Islet of Langerhans (tissue), 1 donor: ENCODE measurements at regions not wholly inside any gene's neighbourhood (a gene's known extent, or its start where the extent isn't known, plus 50 kb on each side); places are given as distances from the start of the nearest gene placed in this dataset.
"Not testable (repeated sequence)": the region's sequence is repeated elsewhere in the genome, so short reads cannot be mapped to it uniquely, and the experiment has no call there.

Experiments used
- FAIRE-seq: peaks from one replicate; lab custom pipeline; 2011; peaks lifted over from hg19 to GRCh38; lab: Jason Lieb, UNC

GRCh38 chr11:21723678-21724077, 469.2 kb upstream of the ANO5 start:
- FAIRE-seq = no peak

- FAIRE-seq = no peak
Measured at GRCh38 chr11:21727102-21727501, 465.8 kb upstream of the ANO5 start.

- no peak for FAIRE-seq
Measured at GRCh38 chr11:21736404-21736803, 456.5 kb upstream of the ANO5 start.

GRCh38 chr11:21752475-21753243, 440.2 kb upstream of the ANO5 start:
- FAIRE-seq = not testable (repeated sequence)

GRCh38 chr11:21753244-21753767, 439.6 kb upstream of the ANO5 start:
- not testable (repeated sequence) for FAIRE-seq

- FAIRE-seq = no peak
Measured at GRCh38 chr11:21761000-21761399, 431.9 kb upstream of the ANO5 start.

- no peak for FAIRE-seq
Measured at GRCh38 chr11:21768388-21768787, 424.5 kb upstream of the ANO5 start.

- no peak for FAIRE-seq
Measured at GRCh38 chr11:21769188-21769587, 423.7 kb upstream of the ANO5 start.

GRCh38 chr11:21771097-21771496, 421.8 kb upstream of the ANO5 start:
- FAIRE-seq = peak; percentile 99

- no peak for FAIRE-seq
Measured at GRCh38 chr11:21774212-21774611, 418.7 kb upstream of the ANO5 start.

- no peak for FAIRE-seq
Measured at GRCh38 chr11:21775911-21776310, 417.0 kb upstream of the ANO5 start.

- no peak for FAIRE-seq
Measured at GRCh38 chr11:21783954-21784353, 408.9 kb upstream of the ANO5 start.

- FAIRE-seq = no peak
Measured at GRCh38 chr11:21785351-21785750, 407.5 kb upstream of the ANO5 start.

- no peak for FAIRE-seq
Measured at GRCh38 chr11:21794306-21794705, 398.6 kb upstream of the ANO5 start.

- no peak for FAIRE-seq
Measured at GRCh38 chr11:21798216-21798615, 394.7 kb upstream of the ANO5 start.

GRCh38 chr11:21804523-21804922, 388.4 kb upstream of the ANO5 start:
- not testable (repeated sequence) for FAIRE-seq

GRCh38 chr11:21806508-21806907, 386.4 kb upstream of the ANO5 start:
- no peak for FAIRE-seq

- no peak for FAIRE-seq
Measured at GRCh38 chr11:21806947-21807346, 385.9 kb upstream of the ANO5 start.

GRCh38 chr11:21807350-21807749, 385.5 kb upstream of the ANO5 start:
- no peak for FAIRE-seq

GRCh38 chr11:21810650-21811049, 382.2 kb upstream of the ANO5 start:
- no peak for FAIRE-seq

GRCh38 chr11:21811572-21811971, 381.3 kb upstream of the ANO5 start:
- FAIRE-seq = no peak

GRCh38 chr11:21814169-21814568, 378.7 kb upstream of the ANO5 start:
- FAIRE-seq = no peak

GRCh38 chr11:21817696-21818095, 375.2 kb upstream of the ANO5 start:
- no peak for FAIRE-seq

- no peak for FAIRE-seq
Measured at GRCh38 chr11:21820176-21820575, 372.7 kb upstream of the ANO5 start.
